ENCODE measurements at regions not wholly inside any gene's neighbourhood (a gene's known extent, or its start where the extent isn't known, plus 50 kb on each side); places are given as distances from the start of the nearest gene placed in this dataset.
"Not testable (repeated sequence)": the region's sequence is repeated elsewhere in the genome, so short reads cannot be mapped to it uniquely, and the experiment has no call there.

GRCh38 chr3:27629366-27629765 lies 92.8 kb downstream of the EOMES start:
- no peak for DNase-seq

GRCh38 chr3:27628026-27628750 lies 93.9 kb downstream of the EOMES start:
- no peak for DNase-seq

- DNase-seq, result no peak
Observed at GRCh38 chr3:27626596-27627118, 95.5 kb downstream of the EOMES start.

GRCh38 chr3:27625864-27626263 lies 96.3 kb downstream of the EOMES start:
- DNase-seq, result no peak

GRCh38 chr3:27623085-27623753 lies 98.9 kb downstream of the EOMES start:
- no peak for DNase-seq

- DNase-seq, result no peak
Observed at GRCh38 chr3:27617552-27617951, 104.6 kb downstream of the EOMES start.

DNA sequence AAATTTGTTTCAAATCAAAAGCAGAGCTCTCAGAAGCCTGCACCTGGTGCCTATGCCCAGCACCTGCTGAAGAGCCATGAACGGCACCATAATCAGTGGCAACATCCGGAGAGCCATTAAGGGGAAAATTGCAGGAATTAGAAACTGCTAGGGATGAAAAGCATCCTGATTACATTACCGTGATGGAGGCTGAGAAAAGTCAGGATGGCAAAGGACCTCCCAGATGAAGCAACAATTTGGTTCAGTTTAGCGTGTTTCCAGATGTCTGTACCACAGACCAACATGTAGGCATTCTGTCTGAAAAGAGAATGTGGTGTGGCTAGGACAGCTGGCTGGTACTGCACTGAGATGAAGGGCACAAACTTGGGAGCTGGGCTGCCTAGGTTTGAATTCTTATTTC lies 106.1 kb downstream of the EOMES start:
- DNase-seq, result no peak

GRCh38 chr3:27615555-27615954 lies 106.6 kb downstream of the EOMES start:
- no peak for DNase-seq

DNA sequence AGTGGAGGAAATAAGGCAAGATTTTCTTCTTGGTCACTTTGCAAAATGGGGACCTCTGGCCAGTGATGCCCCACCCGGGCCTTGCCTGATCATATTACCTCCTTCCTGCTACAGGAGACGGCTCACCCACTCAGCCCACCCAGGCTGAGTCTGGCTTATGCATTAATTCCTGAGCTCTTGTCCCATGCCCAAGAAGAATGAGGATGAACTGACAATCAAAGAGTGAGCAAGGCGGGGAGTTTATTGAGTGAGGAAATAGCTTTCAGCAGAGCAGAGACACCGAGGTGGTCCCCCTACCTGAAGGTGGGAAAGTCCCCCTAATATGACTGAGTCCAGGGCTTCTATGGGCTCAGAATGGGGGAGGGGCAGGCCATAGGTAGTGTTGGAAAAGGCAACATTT lies 107.5 kb downstream of the EOMES start:
- no peak for DNase-seq

- no peak for DNase-seq
Observed at GRCh38 chr3:27613846-27614500, 108.2 kb downstream of the EOMES start.

- DNase-seq, result no peak
Observed at GRCh38 chr3:27610800-27611525, 111.2 kb downstream of the EOMES start.

DNA sequence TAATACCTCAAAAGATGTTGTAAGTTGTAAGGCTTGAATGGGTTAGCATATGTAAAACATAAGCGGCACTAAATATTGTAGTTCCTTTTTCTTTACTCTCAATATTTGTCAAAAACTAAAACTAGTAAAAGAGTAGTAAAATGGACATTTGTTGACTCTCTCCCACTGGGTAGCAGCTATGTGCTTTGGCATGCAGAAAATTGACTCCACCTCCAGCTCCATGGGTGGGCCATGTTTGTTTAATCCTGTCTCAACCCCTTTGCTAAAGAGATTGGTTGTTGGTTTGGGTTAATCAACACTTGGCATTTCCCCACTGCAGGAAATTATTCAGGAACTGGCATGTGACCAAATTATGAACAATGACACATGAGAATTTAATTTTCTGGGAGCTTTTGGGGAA lies 114.8 kb downstream of the EOMES start:
- DNase-seq, result no peak

DNA sequence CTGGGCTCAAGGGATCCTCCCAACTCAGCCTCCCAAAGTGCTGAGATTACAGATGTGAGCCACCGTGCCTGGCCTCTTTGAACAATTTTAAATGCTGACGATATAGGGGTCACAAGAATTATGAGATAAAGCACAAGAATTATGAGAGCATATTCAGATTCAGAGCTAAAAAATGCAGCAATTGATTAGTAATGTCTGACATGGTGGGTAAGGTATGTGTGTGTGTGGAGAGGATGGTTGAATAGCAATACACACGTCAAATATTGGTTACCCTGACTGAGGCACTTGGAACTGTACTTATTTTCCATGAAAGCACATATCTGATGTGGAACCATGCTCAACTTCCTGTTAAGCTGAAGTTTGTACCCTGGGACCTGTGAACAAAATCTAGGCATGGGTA lies 115.6 kb downstream of the EOMES start:
- DNase-seq, result no peak

DNA sequence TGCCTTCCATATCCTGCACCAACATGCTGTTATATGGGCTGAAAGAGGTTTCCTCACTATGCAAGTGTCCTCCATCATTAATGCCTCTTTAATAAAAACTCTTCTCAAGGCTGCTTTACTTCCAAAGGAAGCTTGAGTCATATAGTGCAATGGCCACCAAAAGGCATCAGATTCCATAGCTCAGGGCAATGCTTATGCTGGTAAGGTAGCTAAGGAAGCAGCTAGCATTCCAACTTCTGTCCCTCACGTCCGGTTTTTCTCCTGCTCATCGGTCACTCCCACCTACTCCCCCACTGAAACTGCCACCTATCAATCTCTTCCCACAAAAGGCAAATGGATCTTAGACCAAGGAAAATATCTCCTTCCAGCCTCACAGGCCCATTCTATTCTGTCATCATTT lies 117.1 kb upstream of the SLC4A7 start:
- DNase-seq, result not testable (repeated sequence)

DNA sequence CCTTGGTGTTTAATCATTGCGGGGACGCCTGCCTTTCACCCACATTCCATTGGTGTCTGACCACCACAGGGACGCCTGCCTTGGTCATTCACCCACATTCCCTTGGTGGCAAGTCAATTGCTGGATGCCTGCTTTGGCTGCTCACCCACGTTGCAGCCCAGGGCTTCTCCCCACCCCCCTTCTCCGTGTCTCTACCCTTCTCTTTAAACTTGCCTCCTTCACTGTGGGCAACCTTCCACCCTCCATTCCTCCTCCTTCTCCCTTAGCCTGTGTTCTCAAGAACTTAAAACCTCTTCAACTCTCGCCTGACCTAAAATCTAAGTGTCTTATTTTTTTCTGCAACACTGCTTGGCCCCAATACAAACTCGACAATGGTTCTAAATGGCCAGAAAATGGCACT lies 115.6 kb upstream of the SLC4A7 start:
- not testable (repeated sequence) for DNase-seq

DNA sequence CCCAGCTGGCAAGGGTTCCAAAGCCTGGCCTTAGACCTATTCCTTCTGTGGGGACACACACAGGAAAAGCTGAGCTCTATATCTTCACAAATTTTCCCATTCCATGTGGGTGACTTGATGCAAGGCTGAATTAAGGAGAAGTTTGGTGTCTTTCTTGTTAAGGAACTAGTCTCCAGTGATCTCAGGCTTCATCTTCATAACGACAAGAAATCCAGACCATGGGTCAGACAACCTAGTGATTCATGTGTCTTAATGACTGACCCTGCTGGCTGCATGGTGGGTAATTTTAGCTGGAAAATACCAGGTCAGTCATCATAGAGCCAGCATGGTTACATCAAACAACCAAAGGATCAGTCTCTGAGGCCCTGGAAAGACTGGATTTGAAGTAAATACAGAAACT lies 112.7 kb upstream of the SLC4A7 start:
- DNase-seq, result no peak

DNA sequence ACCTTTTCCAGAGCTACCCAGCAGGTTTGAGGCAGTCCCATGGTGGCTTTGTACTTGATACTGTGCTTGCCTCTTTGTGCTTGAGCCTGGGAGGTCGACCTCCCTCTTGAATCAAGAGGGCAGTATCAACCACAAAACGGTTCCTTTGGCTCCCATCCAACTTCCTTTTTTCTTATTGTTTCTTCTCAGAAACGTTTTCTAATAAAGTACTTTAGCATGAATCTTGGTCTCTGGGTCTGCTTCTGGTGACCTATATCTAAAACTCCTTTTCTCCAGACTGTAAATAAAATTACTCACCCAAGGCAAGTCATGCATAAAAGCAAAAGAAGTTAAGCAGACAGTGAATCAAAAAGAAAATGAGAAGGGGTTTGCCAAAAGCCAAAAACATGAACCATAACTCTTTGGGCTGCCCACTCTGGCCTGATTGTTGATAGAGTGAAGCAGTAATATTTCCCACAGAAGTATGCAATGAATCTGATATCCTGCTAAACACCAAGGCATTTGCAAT lies 112.2 kb upstream of the SLC4A7 start:
- peak; percentile 10 for DNase-seq

DNA sequence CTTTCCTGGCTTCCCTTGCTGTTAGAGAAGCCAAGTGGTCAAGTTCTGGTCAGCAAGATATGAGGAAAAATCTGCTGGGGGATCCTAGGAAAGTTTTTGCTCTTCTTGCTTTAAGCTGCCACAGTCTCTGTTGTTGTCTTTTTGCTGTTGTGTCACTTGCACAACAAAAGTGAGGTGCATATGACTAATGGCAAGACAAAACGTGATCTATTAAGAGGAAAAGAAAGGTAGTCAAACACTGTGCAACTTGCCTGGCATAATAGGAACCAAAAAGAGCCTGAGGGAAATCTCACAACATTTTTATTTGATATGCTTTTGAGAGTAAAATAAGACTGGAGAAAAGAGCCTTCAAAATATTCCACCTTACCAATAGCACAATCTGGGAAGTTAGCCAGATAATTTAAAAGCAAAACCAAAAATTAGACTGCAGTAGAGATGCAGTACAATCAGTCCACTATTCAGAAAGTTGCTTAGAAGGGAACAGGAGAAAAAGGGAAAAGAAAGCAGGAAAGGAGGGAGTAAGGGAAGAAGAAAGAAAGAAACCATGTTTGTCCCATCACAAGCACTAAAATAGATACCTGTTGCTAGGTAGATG lies 110.0 kb upstream of the SLC4A7 start:
- no peak for DNase-seq

GRCh38 chr3:27593173-27593572 lies 109.0 kb upstream of the SLC4A7 start:
- DNase-seq, result no peak

- no peak for DNase-seq
Observed at GRCh38 chr3:27591312-27592210, 107.4 kb upstream of the SLC4A7 start.

Data from GDM1 (cell line).